ENCODE measurements at regions not wholly inside any gene's neighbourhood (a gene's known extent, or its start where the extent isn't known, plus 50 kb on each side); places are given as distances from the start of the nearest gene placed in this dataset.

DNA sequence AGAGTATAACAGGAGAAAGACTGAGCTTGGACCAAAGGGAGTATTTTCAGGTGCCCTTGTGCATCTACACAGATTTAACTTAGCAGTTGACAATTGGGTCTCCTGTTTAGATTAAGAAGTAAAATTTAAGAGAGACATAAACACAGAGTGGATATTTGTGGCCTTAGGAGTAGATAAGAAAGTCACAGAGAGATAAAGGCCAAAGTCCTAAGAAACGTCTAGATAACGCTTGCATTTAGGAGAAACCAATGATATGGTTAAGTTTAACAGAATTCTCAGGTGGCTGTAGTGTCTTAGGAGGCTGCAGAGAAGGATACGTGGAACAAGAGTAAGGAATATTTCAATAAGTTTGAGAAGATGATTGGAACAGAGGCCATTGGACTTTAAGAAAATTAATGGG lies 155.0 kb upstream of the DAB2 start:
- TF ChIP-seq CTCF (IDR thresholded peaks at IDR 0.05; ENCODE audit: insufficient read depth, low read length, missing control alignments), result no peak
- ChIA-PET CTCF (interaction anchor here (1.0 to 3.1 kb wide), 15 partner anchors 7 to 1768 kb away, joined by 3 to 19 read pairs (median 5); no protein-coding TSS in a partner anchor), POLR2A (no interaction called here)
- no peak for DNase-seq (ENCODE audit: low read depth, low spot score)
- H3K4me3 ChIP-seq (ENCODE audit: low read depth, low read length), result no peak overlapping the region

GRCh38 chr5:39578887-39579497 lies 154.2 kb upstream of the DAB2 start:
- DNase-seq (ENCODE audit: low read depth, low spot score), result no peak
- TF ChIP-seq CTCF (IDR thresholded peaks at IDR 0.05; ENCODE audit: insufficient read depth, low read length, missing control alignments), result no peak
- POLR2A ChIA-PET, result no interaction called here
- CTCF ChIA-PET, result interaction anchor here (0.6 to 3.1 kb wide), 28 partner anchors 8 to 1768 kb away, joined by 3 to 19 read pairs (median 4); partner anchors contain the start of gene FYB1
- H3K4me3 ChIP-seq (ENCODE audit: low read depth, low read length), result no peak overlapping the region

DNA sequence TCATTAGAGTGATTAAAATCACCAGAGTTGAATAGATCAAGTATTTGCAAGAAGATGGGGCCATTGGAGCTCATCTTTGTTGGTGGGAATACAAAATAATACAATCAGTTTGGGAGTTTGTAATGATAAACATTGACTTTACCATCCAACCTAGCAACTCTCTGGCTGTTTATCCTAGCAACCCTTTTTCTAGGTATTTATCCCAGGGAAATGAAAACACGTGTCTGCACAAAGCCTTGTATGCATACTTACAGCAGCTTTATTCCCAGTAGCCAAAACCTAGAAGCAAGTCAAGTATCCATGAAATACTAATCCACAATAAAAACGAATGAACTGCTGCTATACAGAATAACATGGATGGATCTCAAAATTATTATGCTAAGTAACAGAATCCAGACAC lies 152.7 kb upstream of the DAB2 start:
- CTCF ChIA-PET, result interaction anchor here (0.9 to 3.1 kb wide), 12 partner anchors 11 to 1161 kb away, joined by 3 to 19 read pairs (median 4); no protein-coding TSS in a partner anchor
- POLR2A ChIA-PET, result no interaction called here
- H3K4me3 ChIP-seq (ENCODE audit: low read depth, low read length), result no peak overlapping the region
- no peak for TF ChIP-seq CTCF (IDR thresholded peaks at IDR 0.05; ENCODE audit: insufficient read depth, low read length, missing control alignments)
- DNase-seq (ENCODE audit: low read depth, low spot score), result no peak

GRCh38 chr5:39570403-39571027 lies 145.7 kb upstream of the DAB2 start:
- TF ChIP-seq CTCF (IDR thresholded peaks at IDR 0.05; ENCODE audit: insufficient read depth, low read length, missing control alignments), result peak; percentile 33
- no peak overlapping the region for H3K4me3 ChIP-seq (ENCODE audit: low read depth, low read length)
- CTCF ChIA-PET, result interaction anchor here (0.7 to 9.6 kb wide), 31 partner anchors 9 to 1308 kb away, joined by 3 to 84 read pairs (median 6); partner anchors contain the start of genes DAB2 and FYB1
- POLR2A ChIA-PET, result no interaction called here
- DNase-seq (ENCODE audit: low read depth, low spot score), result no peak

DNA sequence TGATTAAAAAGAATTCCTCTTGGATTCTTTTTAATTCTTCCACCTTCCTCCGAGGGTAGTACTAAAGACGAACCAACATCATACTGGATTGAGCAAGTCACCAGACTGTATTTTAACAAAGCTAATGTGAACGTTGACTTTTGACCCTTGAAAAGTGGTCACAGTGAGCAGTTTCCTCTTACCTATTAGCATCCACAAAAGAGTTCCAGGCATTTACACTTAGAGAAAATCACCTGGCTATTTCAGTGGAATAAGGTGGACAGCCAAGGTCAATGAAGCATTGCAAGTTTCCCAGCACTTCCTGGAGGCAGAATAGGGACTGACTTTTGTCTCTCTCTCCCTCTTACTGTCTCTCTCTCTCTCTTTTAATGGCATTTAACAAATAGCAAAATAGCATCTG lies 145.1 kb upstream of the DAB2 start:
- H3K4me3 ChIP-seq (ENCODE audit: low read depth, low read length), result no peak overlapping the region
- DNase-seq (ENCODE audit: low read depth, low spot score), result no peak
- TF ChIP-seq CTCF (IDR thresholded peaks at IDR 0.05; ENCODE audit: insufficient read depth, low read length, missing control alignments), result no peak
- CTCF ChIA-PET, result interaction anchor here (0.6 to 9.6 kb wide), 9 partner anchors 22 to 1305 kb away, joined by 3 to 84 read pairs (median 16); partner anchors contain the start of genes DAB2 and FYB1
- POLR2A ChIA-PET, result no interaction called here

- ChIA-PET POLR2A (no interaction called here), CTCF (interaction anchor here (0.8 to 9.6 kb wide), 7 partner anchors 12 to 350 kb away, joined by 3 to 76 read pairs (median 10); partner anchors contain the start of gene DAB2)
- no peak overlapping the region for H3K4me3 ChIP-seq (ENCODE audit: low read depth, low read length)
- DNase-seq (ENCODE audit: low read depth, low spot score), result no peak
- TF ChIP-seq CTCF (IDR thresholded peaks at IDR 0.05; ENCODE audit: insufficient read depth, low read length, missing control alignments), result no peak
These were observed 142.1 kb upstream of the DAB2 start for GRCh38 chr5:39566891-39567290.
